Body of pancreas (tissue), 4 donors: ENCODE measurements at regions not wholly inside any gene's neighbourhood (a gene's known extent, or its start where the extent isn't known, plus 50 kb on each side); places are given as distances from the start of the nearest gene placed in this dataset.

ENCODE experiments used
- ATAC-seq: fragments of 150-250 bp; one replicate; pipeline ENCODE4 v1.9.1; 2016
- DNase-seq, 4 donors: peaks; one replicate each; pipeline ENCODE4 v3.0.0-alpha.2; 2019
- H3K27ac ChIP-seq, 4 donors: fragments of 200-600 bp; sonication (generic); 1 replicate in 3 of 4; 2 replicates in 1 of 4; pipeline versions ENCODE4 v1.5.1 to v1.6.1; 2016 to 2019; ENCODE audit warnings: mild to moderate bottlenecking in 1 of 4, mixed read lengths in 1 of 4, moderate library complexity in 1 of 4
- H3K27me3 ChIP-seq, 2 donors: fragments of 200-600 bp; sonication (generic); one replicate each; pipeline ENCODE4 v1.6.0; 2016; ENCODE audit warnings: mild to moderate bottlenecking in 1 of 2
- H3K36me3 ChIP-seq, 2 donors: fragments of 200-600 bp; sonication (generic); replicated peaks in 1 of 2; 2 replicates each; pipeline ENCODE4 v1.5.1; 2016; ENCODE audit warnings: low read depth in 2 of 2; ENCODE audit not compliant: insufficient read depth in 1 of 2
- H3K4me1 ChIP-seq: fragments of 200-600 bp; sonication (generic); one replicate; pipeline ENCODE4 v1.6.0; 2016
- H3K4me3 ChIP-seq, 2 donors: fragments of 200-600 bp; sonication (generic); 1 replicate in 1 of 2; 2 replicates in 1 of 2; pipeline ENCODE4 v1.5.1; 2016 to 2019
- H3K9me3 ChIP-seq, 3 donors: fragments of 200-600 bp; sonication (generic); 1 replicate in 2 of 3; 2 replicates in 1 of 3; pipeline ENCODE4 v1.5.1; 2016
- POLR2A ChIP-seq, 3 donors: fragments of 450-650 bp; IDR thresholded peaks; one replicate each; pipeline ENCODE4 v1.6.1; 2016; ENCODE audit warnings: antibody characterized with exemption in 3 of 3, mild to moderate bottlenecking in 2 of 3
- WGBS, 2 donors: methylation state at CpG; one replicate each; pipeline ENCODE4 v1.1.5; 2017; 5-methylcytosine and 5-hydroxymethylcytosine counted together
- intact Hi-C: fragments of 100-400 bp; cut with DNase I; formaldehyde crosslinking; loops from one replicate; pipeline ENCODE4 v1.15.1; 2023
- TF ChIP-seq, protein P1 (sequence below), 7 experiments: fragments of 450-650 bp in 4 of 7; fragments of 200-600 bp in 3 of 7; sonication (generic) in 3 of 7; IDR thresholded peaks; one replicate each; pipeline ENCODE4 v1.5.1; 2016 to 2019; ENCODE audit warnings: antibody characterized with exemption in 7 of 7

DNA sequence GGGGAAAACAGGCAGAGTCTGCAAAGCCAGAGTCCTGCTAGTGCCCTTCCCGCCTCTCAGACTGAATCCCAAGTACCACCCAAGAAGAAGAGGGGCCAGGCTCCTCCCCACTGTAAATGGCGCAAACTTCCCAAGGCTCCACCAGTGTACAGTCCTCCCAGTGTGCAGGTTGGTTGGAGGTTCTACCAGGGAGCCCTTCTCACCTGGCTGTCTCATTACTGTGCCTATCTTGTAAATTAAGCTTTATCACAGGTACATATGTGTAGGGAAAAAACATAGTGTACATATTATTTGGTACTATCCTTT is 189.7 kb downstream of the FSCB start:
- H3K36me3 ChIP-seq: no peaks in the 10 kb centered on the region
- H3K27ac ChIP-seq: no peak overlapping the region
- intact Hi-C loops: no loop called here
- no peak for ATAC-seq
- H3K9me3 ChIP-seq: no peaks in the 10 kb centered on the region
- WGBS, 2 donors: 74 to 100% methylated on average over 2 of the region's 2 CpGs
- TF ChIP-seq, protein P1, sequence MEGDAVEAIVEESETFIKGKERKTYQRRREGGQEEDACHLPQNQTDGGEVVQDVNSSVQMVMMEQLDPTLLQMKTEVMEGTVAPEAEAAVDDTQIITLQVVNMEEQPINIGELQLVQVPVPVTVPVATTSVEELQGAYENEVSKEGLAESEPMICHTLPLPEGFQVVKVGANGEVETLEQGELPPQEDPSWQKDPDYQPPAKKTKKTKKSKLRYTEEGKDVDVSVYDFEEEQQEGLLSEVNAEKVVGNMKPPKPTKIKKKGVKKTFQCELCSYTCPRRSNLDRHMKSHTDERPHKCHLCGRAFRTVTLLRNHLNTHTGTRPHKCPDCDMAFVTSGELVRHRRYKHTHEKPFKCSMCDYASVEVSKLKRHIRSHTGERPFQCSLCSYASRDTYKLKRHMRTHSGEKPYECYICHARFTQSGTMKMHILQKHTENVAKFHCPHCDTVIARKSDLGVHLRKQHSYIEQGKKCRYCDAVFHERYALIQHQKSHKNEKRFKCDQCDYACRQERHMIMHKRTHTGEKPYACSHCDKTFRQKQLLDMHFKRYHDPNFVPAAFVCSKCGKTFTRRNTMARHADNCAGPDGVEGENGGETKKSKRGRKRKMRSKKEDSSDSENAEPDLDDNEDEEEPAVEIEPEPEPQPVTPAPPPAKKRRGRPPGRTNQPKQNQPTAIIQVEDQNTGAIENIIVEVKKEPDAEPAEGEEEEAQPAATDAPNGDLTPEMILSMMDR (IDR thresholded peaks at IDR 0.05): no peak
- TF ChIP-seq POLR2A (IDR thresholded peaks at IDR 0.05): no peak
- no peak for DNase-seq
- H3K27me3 ChIP-seq: no peaks in the 10 kb centered on the region
- H3K4me3 ChIP-seq: no peak overlapping the region
- H3K4me1 ChIP-seq: no peaks in the 10 kb centered on the region

DNA sequence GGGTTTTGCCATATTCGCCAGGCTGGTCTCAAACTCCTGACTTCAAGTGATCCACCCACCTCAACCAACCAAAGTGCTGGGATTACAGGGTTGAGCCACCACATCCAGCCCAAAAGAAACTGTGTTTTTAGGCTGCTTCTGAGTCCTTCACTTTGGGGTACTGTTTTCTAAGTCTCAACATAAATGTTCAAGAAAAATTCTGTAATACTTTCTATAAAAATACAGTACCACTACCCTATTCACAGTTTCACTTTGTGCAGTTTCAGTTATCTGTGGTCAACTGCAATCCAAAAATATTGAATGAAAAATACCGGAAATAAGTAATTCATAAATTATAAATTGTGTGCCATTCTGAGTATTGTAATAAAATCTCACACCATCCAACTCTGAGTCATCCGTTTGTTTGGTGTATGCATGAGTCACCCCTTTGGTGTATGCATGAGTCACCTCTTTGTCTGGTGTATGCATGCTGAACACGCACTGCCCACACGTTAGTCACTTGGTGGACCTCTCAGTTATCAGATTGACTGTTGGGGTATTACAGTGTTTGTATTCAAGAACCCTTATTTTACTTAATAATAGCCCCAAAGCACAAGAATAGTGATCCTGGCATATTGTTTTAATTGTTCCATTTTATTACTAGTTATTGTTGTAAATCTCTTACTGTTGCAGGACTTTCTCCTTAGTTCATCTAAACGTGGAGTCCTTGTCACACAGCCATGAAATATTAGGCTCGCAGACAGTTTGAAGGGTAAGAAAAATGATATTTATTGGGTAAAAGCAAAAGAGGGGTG is 190.2 kb downstream of the FSCB start:
- 47 to 55% methylated on average over 7 of the region's 7 CpGs for WGBS, 2 donors
- DNase-seq (peak in 2 of 4 donors; percentile 16 to 71), ATAC-seq (peak; percentile 83)
- Histone ChIP-seq H3K27ac (no peak overlapping the region), H3K4me1 (no peaks in the 10 kb centered on the region), H3K27me3 (no peaks in the 10 kb centered on the region), H3K4me3 (no peak overlapping the region), H3K9me3 (no peaks in the 10 kb centered on the region), H3K36me3 (no peaks in the 10 kb centered on the region)
- intact Hi-C loops: no loop called here
- no peak for TF ChIP-seq POLR2A (IDR thresholded peaks at IDR 0.05)
- TF ChIP-seq, protein P1 (IDR thresholded peaks at IDR 0.05): no peak

DNA sequence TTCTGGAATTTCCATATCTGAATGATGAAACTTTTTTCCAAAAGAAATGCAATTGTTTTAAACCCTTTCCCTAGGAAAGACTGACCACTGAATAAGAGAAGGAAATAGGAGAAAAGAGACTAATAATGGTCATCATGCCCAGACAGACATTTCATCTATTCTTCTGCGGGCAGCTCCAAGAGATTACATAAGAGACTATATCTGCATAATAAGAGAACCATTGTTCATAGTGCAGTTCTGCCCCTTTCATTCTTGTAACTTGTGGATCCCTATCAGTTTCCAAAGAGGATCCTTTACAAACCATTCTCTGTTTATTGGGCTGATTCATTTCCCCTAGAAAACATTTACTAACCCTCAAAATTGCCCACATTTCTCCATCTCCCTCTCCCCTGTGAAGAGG is 197.8 kb downstream of the FSCB start:
- Histone ChIP-seq H3K4me1 (no peaks in the 10 kb centered on the region), H3K36me3 (no peaks in the 10 kb centered on the region), H3K27me3 (no peaks in the 10 kb centered on the region), H3K27ac (no peak overlapping the region), H3K9me3 (no peaks in the 10 kb centered on the region), H3K4me3 (no peak overlapping the region)
- no peak for DNase-seq
- no peak for ATAC-seq
- WGBS, 2 donors: 89 to 93% methylated on average over 1 of the region's 1 CpG
- TF ChIP-seq POLR2A (IDR thresholded peaks at IDR 0.05): no peak
- TF ChIP-seq, protein P1 (IDR thresholded peaks at IDR 0.05): no peak
- intact Hi-C loops: no loop called here

DNA sequence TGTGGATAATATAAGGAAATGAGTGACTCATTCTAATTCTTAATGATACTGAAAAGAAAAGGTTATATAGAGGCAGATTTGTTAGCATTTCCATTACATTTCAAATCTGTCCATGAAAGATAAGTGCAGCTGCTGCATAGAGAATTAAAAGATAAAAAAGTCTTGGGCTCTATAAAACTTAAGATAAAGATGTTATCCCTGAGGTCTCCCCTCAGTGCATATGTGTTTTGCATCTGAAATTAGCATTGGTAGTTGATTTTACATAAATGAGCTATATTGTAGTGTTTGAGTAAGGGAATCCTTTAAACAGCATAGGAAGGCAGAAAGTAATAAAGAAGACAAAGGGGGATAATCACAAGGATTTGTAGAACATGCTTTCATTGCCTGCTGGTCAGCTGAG is 206.2 kb downstream of the FSCB start:
- H3K4me1 ChIP-seq: no peaks in the 10 kb centered on the region
- no peak overlapping the region for H3K4me3 ChIP-seq
- no peak for DNase-seq
- H3K27me3 ChIP-seq: no peaks in the 10 kb centered on the region
- no peak overlapping the region for H3K27ac ChIP-seq
- intact Hi-C loops: no loop called here
- no peaks in the 10 kb centered on the region for H3K36me3 ChIP-seq
- TF ChIP-seq, protein P1 (IDR thresholded peaks at IDR 0.05): no peak
- no peak for TF ChIP-seq POLR2A (IDR thresholded peaks at IDR 0.05)
- no peak for ATAC-seq
- no peaks in the 10 kb centered on the region for H3K9me3 ChIP-seq

DNA sequence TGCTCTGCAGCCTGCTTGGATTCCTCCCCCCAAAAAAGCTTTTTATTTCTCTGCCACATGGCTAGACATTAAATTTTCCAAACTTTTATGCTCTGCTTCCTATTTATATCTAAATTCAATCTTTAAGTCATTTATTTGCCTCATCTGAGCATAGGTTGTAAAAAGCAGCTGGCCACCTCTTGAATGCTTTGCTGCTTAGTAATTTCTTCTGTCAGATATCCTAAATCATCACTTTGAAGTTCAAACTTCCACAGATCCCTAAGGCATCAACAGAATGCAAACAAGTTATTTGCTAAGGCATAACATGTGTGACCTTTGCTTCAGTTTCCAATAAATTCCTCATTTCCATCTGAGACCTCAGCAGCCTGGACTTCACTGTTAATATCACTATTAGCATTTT is 209.6 kb downstream of the FSCB start:
- Histone ChIP-seq H3K27ac (no peak overlapping the region), H3K9me3 (no peaks in the 10 kb centered on the region), H3K36me3 (no peaks in the 10 kb centered on the region), H3K4me3 (no peak overlapping the region), H3K4me1 (no peaks in the 10 kb centered on the region), H3K27me3 (no peaks in the 10 kb centered on the region)
- ATAC-seq (no peak), DNase-seq (no peak)
- intact Hi-C loops: no loop called here
- no peak for TF ChIP-seq POLR2A (IDR thresholded peaks at IDR 0.05)
- TF ChIP-seq, protein P1 (IDR thresholded peaks at IDR 0.05): no peak
